Right renal cortex interstitium (tissue), 3 donors: ENCODE measurements at regions not wholly inside any gene's neighbourhood (a gene's known extent, or its start where the extent isn't known, plus 50 kb on each side); places are given as distances from the start of the nearest gene placed in this dataset.

Experiments
- DNase-seq, 3 donors: peaks; one replicate each; pipeline ENCODE4 v3.0.0-alpha.2; 2013; ENCODE audit warnings: low read depth in 3 of 3, low spot score in 2 of 3

- no peak for DNase-seq
These were observed 205.3 kb downstream of the THBS2 start for GRCh38 chr6:169048185-169048864.

- DNase-seq: no peak
These were observed 206.3 kb downstream of the THBS2 start for GRCh38 chr6:169047345-169047744.

- no peak for DNase-seq
These were observed 207.0 kb downstream of the THBS2 start for GRCh38 chr6:169046483-169047192.

- no peak for DNase-seq
These were observed 207.6 kb downstream of the THBS2 start for GRCh38 chr6:169046021-169046420.

- DNase-seq: no peak
These were observed 208.2 kb downstream of the THBS2 start for GRCh38 chr6:169045486-169045885.

- DNase-seq: no peak
These were observed 209.0 kb downstream of the THBS2 start for GRCh38 chr6:169044381-169045230.

GRCh38 chr6:169042061-169042460, 211.6 kb downstream of the THBS2 start:
- no peak for DNase-seq

- no peak for DNase-seq
These were observed 212.6 kb downstream of the THBS2 start for GRCh38 chr6:169041078-169041477.

- no peak for DNase-seq
These were observed 215.0 kb downstream of the THBS2 start for GRCh38 chr6:169038691-169039090.

- no peak for DNase-seq
These were observed 218.0 kb downstream of the THBS2 start for GRCh38 chr6:169035385-169036240.

GRCh38 chr6:169034516-169035167, 219.0 kb downstream of the THBS2 start:
- no peak for DNase-seq

- no peak for DNase-seq
These were observed 223.8 kb downstream of the THBS2 start for GRCh38 chr6:169029861-169030260.

- no peak for DNase-seq
These were observed 225.3 kb downstream of the THBS2 start for GRCh38 chr6:169028343-169028742.

- no peak for DNase-seq
These were observed 227.5 kb downstream of the THBS2 start for GRCh38 chr6:169026175-169026574.

GRCh38 chr6:169024047-169024660, 229.5 kb downstream of the THBS2 start:
- no peak for DNase-seq

- no peak for DNase-seq
These were observed 230.3 kb downstream of the THBS2 start for GRCh38 chr6:169023161-169023874.

GRCh38 chr6:169022079-169022478, 231.6 kb downstream of the THBS2 start:
- DNase-seq: no peak

- DNase-seq: no peak
These were observed 232.8 kb downstream of the THBS2 start for GRCh38 chr6:169020821-169021220.
